Psoas muscle (tissue), 7 donors: ENCODE measurements at regions not wholly inside any gene's neighbourhood (a gene's known extent, or its start where the extent isn't known, plus 50 kb on each side); places are given as distances from the start of the nearest gene placed in this dataset.
"Not testable (repeated sequence)": the region's sequence is repeated elsewhere in the genome, so short reads cannot be mapped to it uniquely, and the experiment has no call there.

ENCODE experiments used
- ATAC-seq, 4 donors: fragments of 200-7000 bp; cut with Tn5 transposase; one replicate each; pipeline ENCODE4 v1.9.1; 2020; ENCODE audit warnings: moderate library complexity in 3 of 4, mild to moderate bottlenecking in 2 of 4
- DNase-seq, 2 donors: peaks; one replicate each; pipeline ENCODE4 v3.0.0-alpha.2; 2020
- H3K27ac ChIP-seq: fragments of 200-600 bp; one replicate; pipeline ENCODE4 v1.8.0; 2022
- H3K27me3 ChIP-seq, 3 donors: fragments of 200-600 bp in 1 of 3; one replicate each; pipeline versions ENCODE4 v1.6.1 to v1.8.0; 2013 to 2022; ENCODE audit warnings: low read length in 2 of 3, mild to moderate bottlenecking in 2 of 3, moderate library complexity in 1 of 3; ENCODE audit not compliant: insufficient read depth in 3 of 3
- H3K36me3 ChIP-seq, 2 donors: fragments of 200-600 bp in 1 of 2; one replicate each; pipeline versions ENCODE4 v1.6.1 to v1.8.0; 2013 to 2022; ENCODE audit warnings: low read depth in 1 of 2, mild to moderate bottlenecking in 1 of 2, moderate library complexity in 1 of 2; ENCODE audit not compliant: insufficient read depth in 1 of 2
- H3K4me1 ChIP-seq: fragments of 200-600 bp; one replicate; pipeline ENCODE4 v1.8.0; 2022
- H3K4me3 ChIP-seq: fragments of 200-600 bp; one replicate; pipeline ENCODE4 v1.8.0; 2022; ENCODE audit warnings: mild to moderate bottlenecking
- H3K9me3 ChIP-seq: fragments of 200-600 bp; one replicate; pipeline ENCODE4 v1.8.0; 2022
- CTCF ChIP-seq: fragments of 200-600 bp; IDR thresholded peaks from one replicate; pipeline ENCODE4 v1.8.0; 2022; ENCODE audit warnings: antibody characterized with exemption
- WGBS, 3 donors: extraction: QIAGEN DNeasy Blood & Tissue Kit; methylation state at CpG; one replicate each; pipeline versions ENCODE4 v1.1.6 to v1.1.7; 2013; 5-methylcytosine and 5-hydroxymethylcytosine counted together
- intact Hi-C, 2 donors: fragments of 100-400 bp; cut with DNase I; formaldehyde crosslinking; loops; one replicate each; pipeline versions ENCODE4 v1.11.0 to v1.14.2; 2022
- donor health status: healthy with polysubstance abuse.
- donor health status: DM: no; HTN: no; CAD: no; lungs with moderate emphysema.
- donor health status: Bipolar disorder and iron deficiency.
- donor health status: healthy.
- donor health status: DM: yes; HTN: yes; CAD: no.
- donor health status: DM: no; HTN: no; CAD: no.
- donor health status: DM: yes; HTN: yes; CAD: no.

- DNase-seq, H3K27ac ChIP-seq, H3K27me3 ChIP-seq, intact Hi-C loops, H3K4me1 ChIP-seq, ATAC-seq, H3K36me3 ChIP-seq, H3K9me3 ChIP-seq, H3K4me3 ChIP-seq: not testable (repeated sequence)
- 92 to 94% (median 94%) methylated on average over 6 of the region's 6 CpGs for WGBS, 3 donors
Observed at GRCh38 chr9:22508354-22508753, 61.7 kb downstream of the DMRTA1 start.

- DNase-seq, result no peak
- 85 to 91% (median 89%) methylated on average over 11 of the region's 11 CpGs for WGBS, 3 donors
- H3K4me3 ChIP-seq, result no peak overlapping the region
Observed at GRCh38 chr9:22508790-22509189, 62.2 kb downstream of the DMRTA1 start.

GRCh38 chr9:22512495-22512894, 65.9 kb downstream of the DMRTA1 start:
- H3K36me3 ChIP-seq, result no peaks in the 10 kb centered on the region
- DNase-seq (no peak), ATAC-seq (no peak)
- H3K27ac ChIP-seq, result no peak overlapping the region
- no peak overlapping the region for H3K4me3 ChIP-seq
- no peak for TF ChIP-seq CTCF
- intact Hi-C loops, result no loop called here
- no peaks in the 10 kb centered on the region for H3K4me1 ChIP-seq
- no peaks in the 10 kb centered on the region for H3K27me3 ChIP-seq
- H3K9me3 ChIP-seq, result no peaks in the 10 kb centered on the region
- 51 to 58% (median 52%) methylated on average over 3 of the region's 3 CpGs for WGBS, 3 donors

More at GRCh38 chr9:22508790-22509189, 62.2 kb downstream of the DMRTA1 start:
- H3K27ac ChIP-seq, result no peak overlapping the region
- intact Hi-C loops, result no loop called here
- H3K9me3 ChIP-seq, result no peaks in the 10 kb centered on the region
- no peaks in the 10 kb centered on the region for H3K36me3 ChIP-seq
- TF ChIP-seq CTCF, result no peak
- H3K4me1 ChIP-seq, result no peaks in the 10 kb centered on the region
- H3K27me3 ChIP-seq, result no peaks in the 10 kb centered on the region
- no peak for ATAC-seq

GRCh38 chr9:22514871-22515270, 68.2 kb downstream of the DMRTA1 start:
- ATAC-seq, result no peak
- intact Hi-C loops, result no loop called here
- no peaks in the 10 kb centered on the region for H3K27me3 ChIP-seq
- no peaks in the 10 kb centered on the region for H3K36me3 ChIP-seq
- no peak for DNase-seq
- TF ChIP-seq CTCF, result no peak
- no peaks in the 10 kb centered on the region for H3K9me3 ChIP-seq
- no peak overlapping the region for H3K27ac ChIP-seq
- H3K4me1 ChIP-seq, result no peaks in the 10 kb centered on the region
- no peak overlapping the region for H3K4me3 ChIP-seq

- no peak overlapping the region for H3K4me3 ChIP-seq
- no peak for ATAC-seq
- no peaks in the 10 kb centered on the region for H3K4me1 ChIP-seq
- no peak for DNase-seq
- no peak for TF ChIP-seq CTCF
- H3K27ac ChIP-seq, result no peak overlapping the region
- H3K27me3 ChIP-seq, result no peaks in the 10 kb centered on the region
- no peaks in the 10 kb centered on the region for H3K36me3 ChIP-seq
- 20 to 33% (median 27%) methylated on average over 5 of the region's 5 CpGs for WGBS, 3 donors
- H3K9me3 ChIP-seq, result no peaks in the 10 kb centered on the region
- intact Hi-C loops, result no loop called here
Observed at GRCh38 chr9:22522206-22522740, 75.6 kb downstream of the DMRTA1 start.
